GM13976 (cell line): ENCODE measurements at regions not wholly inside any gene's neighbourhood (a gene's known extent, or its start where the extent isn't known, plus 50 kb on each side); places are given as distances from the start of the nearest gene placed in this dataset.
A peak's percentile ranks its signal among the peaks of the same experiment; 100 is the strongest.

ENCODE experiments used
- DNase-seq: peaks from one replicate; pipeline ENCODE4 v3.0.0; 2012; ENCODE audit warnings: low spot score
- CTCF ChIP-seq: IDR thresholded peaks from 2 replicates; pipeline ENCODE4 v1.5.1; 2012; ENCODE audit warnings: borderline replicate concordance, mild to moderate bottlenecking; ENCODE audit not compliant: insufficient read depth; ENCODE audit errors: extremely low read depth, missing control alignments, control extremely low read depth
- in situ Hi-C: fragments of 300-500 bp; cut with MboI; formaldehyde crosslinking; loops from one replicate; pipeline ENCODE4 v1.12.0; 2022; ENCODE audit warnings: low sequenced_read_pairs, mixed read lengths, inconsistent platforms; ENCODE audit not compliant: unreplicated experiment

GRCh38 chr11:79708319-79708932, 267.6 kb upstream of the TENM4 start:
- DNase-seq: peak; percentile 34
- TF ChIP-seq CTCF: peak; percentile 65
- in situ Hi-C loops: loop anchor here (25.0 kb wide), 1 partner anchor 454 kb away; no protein-coding TSS in a partner anchor

- TF ChIP-seq CTCF: no peak
- in situ Hi-C loops: loop anchor here (25.0 kb wide), 1 partner anchor 457 kb away; no protein-coding TSS in a partner anchor
- DNase-seq: no peak
These were observed 264.8 kb upstream of the TENM4 start for GRCh38 chr11:79705648-79706047.

GRCh38 chr11:79702303-79702702, 261.5 kb upstream of the TENM4 start:
- no peak for TF ChIP-seq CTCF
- in situ Hi-C loops: loop anchor here (25.0 kb wide), 1 partner anchor 460 kb away; no protein-coding TSS in a partner anchor

GRCh38 chr11:79699246-79699645, 258.4 kb upstream of the TENM4 start:
- in situ Hi-C loops: no loop called here
- TF ChIP-seq CTCF: no peak
- no peak for DNase-seq

More at GRCh38 chr11:79702303-79702702, 261.5 kb upstream of the TENM4 start:
- DNase-seq: no peak

- DNase-seq: no peak
- in situ Hi-C loops: no loop called here
- no peak for TF ChIP-seq CTCF
These were observed 257.1 kb upstream of the TENM4 start for GRCh38 chr11:79697905-79698304.

GRCh38 chr11:79694368-79694767, 253.5 kb upstream of the TENM4 start:
- in situ Hi-C loops: no loop called here
- no peak for TF ChIP-seq CTCF
- no peak for DNase-seq
